ENCODE measurements at regions not wholly inside any gene's neighbourhood (a gene's known extent, or its start where the extent isn't known, plus 50 kb on each side); places are given as distances from the start of the nearest gene placed in this dataset.

DNA sequence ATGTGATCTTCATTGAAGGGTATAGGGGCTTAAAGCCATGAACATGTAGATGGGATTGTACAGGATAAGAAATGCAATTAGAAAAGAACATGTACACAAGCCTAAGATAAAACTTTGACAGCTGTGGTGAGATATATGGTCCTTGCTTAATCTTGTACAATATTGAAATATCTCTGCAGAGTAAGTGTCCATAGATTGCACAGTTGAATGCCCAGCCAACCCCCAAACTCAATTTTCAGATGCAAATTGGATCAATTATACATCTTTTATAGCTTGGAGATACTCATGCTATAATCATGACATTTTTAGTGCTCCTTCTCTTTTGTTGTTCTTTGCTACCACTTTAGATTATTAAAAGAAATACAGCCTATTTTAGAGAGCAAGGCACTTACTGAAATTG lies 59.5 kb upstream of the CHSY3 start:
- H3K27me3 Mint-ChIP-seq (ENCODE audit: insufficient read depth), result no peaks in the 10 kb centered on the region
- H3K27ac ChIP-seq (ENCODE audit: low read depth, low read length), result no peak overlapping the region
- no peaks in the 10 kb centered on the region for H3K36me3 Mint-ChIP-seq (ENCODE audit: low read depth)
- H3K36me3 ChIP-seq (ENCODE audit: control insufficient read depth, insufficient read depth, low read length), result no peaks in the 10 kb centered on the region
- DNase-seq, result no peak
- H3K4me3 ChIP-seq (ENCODE audit: low read length), result no peak overlapping the region
- no peaks in the 10 kb centered on the region for H3K9me3 ChIP-seq (ENCODE audit: control insufficient read depth, low read length)
- no peak overlapping the region for H3K27ac Mint-ChIP-seq
- no peaks in the 10 kb centered on the region for H3K9me3 Mint-ChIP-seq
- H3K4me1 ChIP-seq (ENCODE audit: control insufficient read depth, insufficient read depth, low read length), result no peaks in the 10 kb centered on the region
- H3K4me1 Mint-ChIP-seq, result no peaks in the 10 kb centered on the region
- no peak overlapping the region for H3K9ac ChIP-seq (ENCODE audit: extremely low read depth, low read length, poor library complexity, severe bottlenecking)
- H3K4me3 Mint-ChIP-seq, result no peak overlapping the region
- TF ChIP-seq CTCF (conservative IDR thresholded peaks at IDR 0.05), result no peak
- H3K27me3 ChIP-seq (ENCODE audit: control insufficient read depth, insufficient read depth, low read length, poor library complexity, severe bottlenecking), result no peaks in the 10 kb centered on the region

DNA sequence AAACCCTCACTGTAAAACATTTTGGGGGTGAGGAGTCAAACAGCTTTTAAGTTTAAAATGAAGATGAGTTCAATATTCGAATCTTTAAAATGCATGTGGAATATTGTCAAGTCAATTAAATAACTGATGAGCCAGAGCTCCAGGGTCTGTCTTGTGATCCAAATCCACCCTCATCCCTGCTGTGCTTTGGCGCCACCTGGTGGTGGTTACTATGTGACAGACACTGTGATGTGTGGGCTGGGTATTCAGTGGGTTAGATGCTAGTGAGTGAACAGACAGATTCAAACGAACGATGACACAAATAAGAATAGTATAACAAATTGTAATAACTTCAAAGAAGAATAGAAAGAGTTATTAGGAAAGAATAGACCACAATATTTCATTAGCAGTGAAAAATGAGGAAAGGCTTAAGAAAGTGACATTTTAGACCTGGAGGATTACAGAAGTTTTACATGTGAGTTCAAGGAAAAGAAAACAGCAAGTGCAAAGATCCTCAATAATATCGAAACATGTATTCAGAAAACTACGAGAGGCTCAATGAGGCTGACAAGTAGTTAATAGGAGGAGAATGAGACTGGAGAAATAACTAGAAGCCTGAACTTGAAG lies 51.4 kb upstream of the CHSY3 start:
- H3K4me3 Mint-ChIP-seq, result no peak overlapping the region
- 39% methylated on average over 4 of the region's 6 CpGs; no CpG with 5 or more reads in 1 of the 2 experiments for WGBS, 2 experiments (ENCODE audit: insufficient coverage in 1 of 2, insufficient read length in 1 of 2)
- H3K9me3 Mint-ChIP-seq, result no peaks in the 10 kb centered on the region
- H3K4me3 ChIP-seq (ENCODE audit: low read length), result no peak overlapping the region
- no peaks in the 10 kb centered on the region for H3K4me1 Mint-ChIP-seq
- no peaks in the 10 kb centered on the region for H3K36me3 ChIP-seq (ENCODE audit: control insufficient read depth, insufficient read depth, low read length)
- H3K27ac Mint-ChIP-seq, result no peak overlapping the region
- H3K9ac ChIP-seq (ENCODE audit: extremely low read depth, low read length, poor library complexity, severe bottlenecking), result no peak overlapping the region
- no peak overlapping the region for H3K27ac ChIP-seq (ENCODE audit: low read depth, low read length)
- no peaks in the 10 kb centered on the region for H3K9me3 ChIP-seq (ENCODE audit: control insufficient read depth, low read length)
- H3K4me1 ChIP-seq (ENCODE audit: control insufficient read depth, insufficient read depth, low read length), result no peaks in the 10 kb centered on the region
- H3K36me3 Mint-ChIP-seq (ENCODE audit: low read depth), result no peaks in the 10 kb centered on the region
- H3K27me3 ChIP-seq (ENCODE audit: control insufficient read depth, insufficient read depth, low read length, poor library complexity, severe bottlenecking), result no peaks in the 10 kb centered on the region
- H3K27me3 Mint-ChIP-seq (ENCODE audit: insufficient read depth), result no peaks in the 10 kb centered on the region
- TF ChIP-seq CTCF (conservative IDR thresholded peaks at IDR 0.05), result peak; percentile 98
- peak; percentile 96 for DNase-seq

DNA sequence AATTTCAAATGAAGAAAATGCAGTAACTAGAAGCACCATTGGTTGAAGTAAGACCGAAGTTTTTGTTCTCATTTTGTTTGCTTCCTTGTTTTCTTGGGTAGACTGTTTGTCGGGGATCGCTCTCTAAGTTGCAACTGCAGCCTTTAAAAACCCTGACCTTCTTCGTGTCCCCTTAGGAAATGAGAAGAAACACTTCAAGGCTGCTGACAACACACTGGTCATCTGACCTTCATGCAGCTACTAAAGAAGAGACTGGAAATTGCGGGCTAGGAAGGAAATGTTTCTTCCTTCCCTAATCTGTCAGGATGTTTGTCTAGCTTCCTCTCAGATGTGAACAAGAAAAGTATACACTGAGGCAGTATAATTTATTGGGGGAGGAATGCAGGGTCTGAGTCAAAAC lies 50.7 kb upstream of the CHSY3 start:
- Mint-ChIP-seq H3K9me3 (no peaks in the 10 kb centered on the region), H3K27me3 (ENCODE audit: insufficient read depth) (no peaks in the 10 kb centered on the region), H3K4me1 (no peaks in the 10 kb centered on the region), H3K4me3 (no peak overlapping the region), H3K36me3 (ENCODE audit: low read depth) (no peaks in the 10 kb centered on the region), H3K27ac (no peak overlapping the region)
- no peak for DNase-seq
- no peak overlapping the region for H3K9ac ChIP-seq (ENCODE audit: extremely low read depth, low read length, poor library complexity, severe bottlenecking)
- H3K4me3 ChIP-seq (ENCODE audit: low read length), result no peak overlapping the region
- H3K9me3 ChIP-seq (ENCODE audit: control insufficient read depth, low read length), result no peaks in the 10 kb centered on the region
- H3K4me1 ChIP-seq (ENCODE audit: control insufficient read depth, insufficient read depth, low read length), result no peaks in the 10 kb centered on the region
- H3K27ac ChIP-seq (ENCODE audit: low read depth, low read length), result no peak overlapping the region
- WGBS, 2 experiments (ENCODE audit: insufficient coverage in 1 of 2, insufficient read length in 1 of 2), result 50 to 54% methylated on average over 5 of the region's 5 CpGs
- H3K27me3 ChIP-seq (ENCODE audit: control insufficient read depth, insufficient read depth, low read length, poor library complexity, severe bottlenecking), result no peaks in the 10 kb centered on the region
- no peaks in the 10 kb centered on the region for H3K36me3 ChIP-seq (ENCODE audit: control insufficient read depth, insufficient read depth, low read length)
- TF ChIP-seq CTCF (conservative IDR thresholded peaks at IDR 0.05), result no peak

All from endodermal cell (in vitro differentiated cells).